GM19043 (cell line): ENCODE measurements at regions not wholly inside any gene's neighbourhood (a gene's known extent, or its start where the extent isn't known, plus 50 kb on each side); places are given as distances from the start of the nearest gene placed in this dataset.
"Not testable (repeated sequence)": the region's sequence is repeated elsewhere in the genome, so short reads cannot be mapped to it uniquely, and the experiment has no call there.

Experiments used
- ATAC-seq: cut with Tn5 transposase; IDR thresholded peaks from one replicate; pipeline ENCODE4 v1.9.1; 2021; ENCODE audit warnings: low read depth; ENCODE audit not compliant: unreplicated experiment

DNA sequence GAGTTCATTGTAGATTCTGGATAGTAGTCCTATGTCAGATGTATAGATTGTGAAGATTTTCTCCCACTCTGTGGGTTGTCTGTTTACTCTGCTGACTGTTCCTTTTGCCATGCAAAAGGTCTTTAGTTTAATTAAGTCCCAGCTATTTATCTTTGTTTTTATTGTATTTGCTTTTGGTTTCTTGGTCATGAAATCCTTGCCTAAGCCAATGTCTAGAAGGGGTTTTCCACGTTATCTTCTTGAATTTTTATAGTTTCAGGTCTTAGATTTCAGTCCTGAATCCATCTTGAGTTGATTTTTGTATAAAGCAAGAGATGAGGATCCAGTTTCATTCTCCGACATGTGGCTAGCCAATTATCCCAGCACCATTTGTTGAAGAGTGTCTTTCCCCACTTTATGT, 262.1 kb upstream of the TMC3 start:
- ATAC-seq = not testable (repeated sequence)

DNA sequence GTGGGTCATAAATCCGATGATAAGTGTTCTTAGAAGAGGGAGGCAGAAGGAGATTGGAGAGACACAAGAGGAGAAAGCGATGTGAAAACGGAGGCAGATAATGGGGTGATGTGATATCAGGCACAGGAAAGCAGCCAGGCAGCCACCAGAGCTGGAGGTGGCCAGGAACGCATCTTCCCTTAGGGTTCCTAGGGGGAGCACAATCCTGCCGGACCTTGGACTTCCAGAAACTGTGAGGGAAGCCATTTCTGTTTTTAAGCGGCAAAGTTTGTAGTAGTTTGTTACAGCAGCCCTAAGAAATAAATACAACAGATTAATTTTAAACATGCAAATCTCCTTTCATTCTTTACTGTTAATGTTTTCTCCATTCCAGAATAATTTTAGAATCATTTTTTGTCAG, 259.9 kb upstream of the TMC3 start:
- ATAC-seq = no peak

DNA sequence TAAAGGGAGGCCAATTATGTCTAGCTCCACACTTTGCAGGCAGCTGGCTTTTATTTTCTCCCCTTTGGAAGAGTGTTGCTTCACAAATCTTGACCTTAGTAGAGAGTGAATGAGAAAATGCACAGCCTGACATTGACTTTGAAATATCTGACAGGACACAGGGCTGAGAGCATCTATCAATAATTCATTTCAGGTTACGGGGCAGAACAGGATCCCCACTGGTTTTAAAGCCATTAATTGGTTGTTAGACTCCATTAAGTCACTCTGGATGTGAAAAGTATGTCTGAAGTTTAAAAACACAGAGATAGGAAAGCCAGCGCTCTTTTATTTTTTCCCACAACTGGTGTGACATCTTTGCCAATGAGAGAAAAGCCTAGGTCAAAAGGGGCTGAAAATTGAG, 251.9 kb upstream of the TMC3 start:
- no peak for ATAC-seq

DNA sequence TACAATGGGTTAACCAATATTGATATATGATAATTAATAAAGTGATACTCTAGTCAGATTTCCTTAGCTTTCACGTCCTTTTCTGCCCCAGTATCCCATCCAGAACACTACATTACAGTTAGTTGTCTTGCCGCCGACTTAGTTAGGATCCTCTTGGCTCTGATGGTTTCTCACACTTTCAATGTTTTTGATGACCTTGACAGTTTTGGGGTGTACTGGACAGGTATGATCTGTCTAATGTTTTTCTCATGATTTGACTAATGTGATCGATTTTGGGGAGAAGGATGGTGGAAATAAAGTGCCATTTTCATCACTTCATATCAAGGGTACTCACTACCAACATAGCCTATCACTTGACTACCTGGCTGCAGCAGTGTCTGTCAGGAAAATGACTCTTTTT, 245.0 kb upstream of the TMC3 start:
- ATAC-seq = no peak

DNA sequence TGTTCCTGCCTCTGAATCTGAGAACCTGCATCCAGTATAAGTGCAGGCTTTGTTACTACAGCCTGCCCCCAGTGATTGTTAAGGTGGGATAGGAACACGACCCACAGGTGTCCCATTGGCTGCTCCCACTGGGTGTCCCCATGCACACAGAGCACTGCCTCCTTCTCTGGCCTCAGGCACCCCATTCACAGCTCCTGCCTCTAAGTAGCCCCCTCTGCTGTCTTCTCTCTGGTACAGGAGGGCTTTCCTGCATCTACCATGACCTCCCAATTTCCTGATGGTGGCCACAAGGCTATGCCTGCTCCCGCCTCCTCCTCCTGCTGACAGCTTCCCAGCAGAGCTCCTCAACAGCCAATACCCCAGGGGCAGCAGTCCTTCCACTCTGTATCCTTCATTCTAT, 238.6 kb upstream of the TMC3 start:
- no peak for ATAC-seq

DNA sequence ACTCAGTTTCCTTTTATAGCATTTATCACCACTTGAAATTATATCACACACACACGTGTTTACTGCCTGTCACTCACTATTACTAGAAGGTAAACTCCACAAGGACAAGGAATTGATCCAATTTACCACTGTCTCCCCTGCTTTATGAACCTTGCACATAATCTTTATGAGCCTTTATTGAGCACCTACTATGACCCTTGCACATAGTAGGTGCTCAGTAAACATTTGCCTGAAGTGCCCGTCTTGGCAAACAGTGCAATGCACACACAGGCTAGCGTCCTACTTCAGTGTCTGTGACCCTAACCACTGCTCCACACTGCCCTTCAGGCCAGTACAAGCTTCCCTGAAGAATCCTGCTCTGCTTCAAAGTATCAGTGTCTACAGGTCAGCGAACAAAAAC, 237.7 kb upstream of the TMC3 start:
- ATAC-seq = no peak

DNA sequence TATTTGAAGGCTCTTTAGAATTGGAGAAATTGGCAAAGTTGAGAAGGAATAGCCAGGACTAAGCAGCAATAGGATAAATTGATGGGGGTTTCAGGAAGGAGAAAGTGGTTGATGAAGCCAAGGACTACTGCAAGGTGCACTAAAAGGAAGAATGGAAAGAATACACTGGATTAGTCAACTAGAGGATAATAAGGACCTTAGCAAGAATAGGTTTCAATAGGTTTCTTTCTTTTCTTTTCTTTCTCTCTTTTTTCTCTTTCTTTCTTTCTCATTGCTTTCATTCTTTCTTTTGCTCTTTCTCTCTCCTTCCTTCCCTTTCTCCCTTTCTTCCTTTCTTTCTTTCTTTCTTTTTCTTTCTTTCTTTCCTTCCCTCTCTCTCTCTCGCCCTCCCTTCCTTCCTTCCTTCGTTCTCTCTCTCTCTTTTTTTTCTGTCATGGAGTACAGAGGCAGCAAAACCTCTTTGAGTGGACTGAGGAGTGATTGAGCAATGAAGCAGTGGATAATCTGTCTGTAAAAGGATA, 234.4 kb upstream of the TMC3 start:
- ATAC-seq = no peak

DNA sequence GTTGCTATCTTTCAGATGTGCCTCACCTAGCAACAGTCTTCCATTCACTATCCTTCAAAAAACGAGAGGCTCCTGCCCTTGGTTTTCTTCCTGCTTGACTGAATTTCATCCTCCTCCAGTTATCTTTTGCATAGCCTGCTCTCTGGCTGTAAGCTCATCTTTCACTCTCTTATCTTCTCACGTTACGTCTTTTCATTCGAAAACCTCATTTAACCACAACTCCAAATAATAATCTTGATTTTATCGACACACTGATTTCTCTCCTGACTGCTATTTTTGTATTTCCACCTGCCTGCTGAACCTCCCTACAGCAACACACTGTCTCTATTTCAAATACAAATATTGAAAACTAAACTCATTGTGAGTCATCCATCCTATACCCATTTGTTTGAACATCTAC, 230.7 kb upstream of the TMC3 start:
- ATAC-seq = no peak

DNA sequence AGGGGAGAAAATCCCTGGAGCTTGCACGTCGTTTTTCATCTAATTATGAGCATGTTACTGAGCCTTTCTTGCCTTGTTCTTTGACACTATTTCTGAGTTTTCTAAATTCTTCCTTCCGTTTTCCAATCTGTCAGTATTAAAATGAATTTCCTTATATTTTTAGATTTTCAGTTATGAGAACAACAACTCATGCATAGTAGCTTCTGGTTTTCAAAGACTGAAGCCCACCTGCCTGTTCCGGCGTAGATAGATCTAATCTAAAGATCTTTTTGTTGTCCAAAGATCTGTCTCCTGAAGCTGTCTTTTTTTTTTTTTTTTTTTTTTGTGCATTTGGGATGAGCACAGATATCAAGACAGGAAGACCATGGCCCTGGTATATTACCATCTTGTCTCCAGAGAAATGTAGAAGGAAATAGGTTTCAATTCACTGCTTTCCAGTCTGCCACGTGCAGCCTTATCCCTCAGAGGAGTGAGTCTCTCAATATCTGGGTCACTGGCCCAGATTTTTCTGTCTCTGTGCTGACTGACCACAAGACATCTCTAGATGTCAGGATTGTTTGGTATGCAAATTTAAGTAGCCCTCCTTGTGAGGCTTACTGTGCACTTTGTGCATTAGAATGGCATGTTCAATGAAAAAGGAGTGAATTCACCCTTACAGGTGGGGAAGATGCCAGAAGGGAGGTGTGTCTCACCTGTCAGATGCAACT, 222.3 kb upstream of the TMC3 start:
- no peak for ATAC-seq

DNA sequence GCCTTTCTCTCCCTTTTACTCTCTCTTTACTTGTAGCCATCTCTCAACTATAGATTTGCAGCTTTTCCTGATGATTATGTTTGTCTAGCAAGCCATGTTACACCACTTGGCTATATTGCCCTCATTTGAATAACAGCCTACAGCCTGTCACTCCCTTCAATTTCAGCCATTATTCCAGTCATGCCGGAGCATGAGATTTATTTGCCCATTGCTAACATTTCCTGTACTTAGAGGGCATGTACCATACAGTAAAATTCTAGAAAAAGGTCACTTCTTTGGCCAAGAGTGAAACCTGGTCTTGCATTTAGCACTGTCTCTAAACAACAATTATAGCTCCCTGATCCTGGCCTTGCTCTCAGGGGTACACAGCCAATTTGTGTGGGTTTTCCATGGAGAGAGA, 221.7 kb upstream of the TMC3 start:
- no peak for ATAC-seq

DNA sequence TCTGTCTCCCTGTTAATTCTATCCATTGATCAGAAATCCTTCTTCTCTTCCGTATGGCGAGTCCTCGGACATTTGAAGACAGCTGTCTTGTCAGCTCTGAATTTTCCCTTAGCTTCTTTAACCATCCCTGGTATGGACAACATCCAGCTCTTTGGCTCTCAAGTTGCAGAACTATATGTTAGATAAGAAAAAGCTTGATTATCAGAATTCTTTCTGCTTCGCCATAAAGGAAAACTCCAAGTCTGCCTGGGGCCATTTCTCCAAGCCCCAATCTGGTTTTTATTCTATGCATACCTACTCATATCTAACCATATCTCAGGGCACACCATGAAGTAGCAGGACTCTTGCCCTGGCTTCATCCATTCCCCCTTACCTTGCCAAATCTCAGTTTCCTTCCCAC, 215.7 kb upstream of the TMC3 start:
- no peak for ATAC-seq

DNA sequence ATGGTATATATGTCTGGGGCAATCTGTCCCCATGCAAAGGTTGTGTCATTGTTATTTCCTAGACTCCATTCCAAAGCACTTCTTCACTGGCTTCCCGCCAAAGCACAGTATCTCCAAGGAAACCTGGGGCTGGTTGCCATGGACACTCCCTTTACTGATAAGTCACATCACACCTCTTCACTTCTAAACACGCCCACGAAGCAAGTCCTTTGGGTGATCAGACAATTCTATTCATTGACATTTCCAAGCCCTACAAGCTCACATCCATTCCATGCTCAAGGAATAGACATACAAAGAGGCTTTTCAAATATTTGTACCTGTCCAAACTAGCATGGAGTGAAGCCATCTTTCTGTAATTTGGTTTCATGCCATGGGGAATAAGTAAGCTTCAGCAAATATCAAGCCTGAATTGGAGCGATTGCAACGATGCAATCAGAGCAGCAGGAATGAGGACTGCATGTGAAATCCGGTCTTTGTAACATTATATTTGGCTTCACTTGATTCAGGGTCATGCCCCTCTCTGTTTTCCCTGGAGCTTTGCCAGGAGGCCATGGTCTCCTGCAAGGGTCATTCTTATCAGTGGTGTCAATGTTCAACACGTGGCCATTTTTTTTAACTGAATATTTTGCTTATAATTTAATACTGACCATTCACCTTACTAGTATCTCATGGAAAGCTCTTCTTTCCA, 201.6 kb upstream of the TMC3 start:
- ATAC-seq = no peak

DNA sequence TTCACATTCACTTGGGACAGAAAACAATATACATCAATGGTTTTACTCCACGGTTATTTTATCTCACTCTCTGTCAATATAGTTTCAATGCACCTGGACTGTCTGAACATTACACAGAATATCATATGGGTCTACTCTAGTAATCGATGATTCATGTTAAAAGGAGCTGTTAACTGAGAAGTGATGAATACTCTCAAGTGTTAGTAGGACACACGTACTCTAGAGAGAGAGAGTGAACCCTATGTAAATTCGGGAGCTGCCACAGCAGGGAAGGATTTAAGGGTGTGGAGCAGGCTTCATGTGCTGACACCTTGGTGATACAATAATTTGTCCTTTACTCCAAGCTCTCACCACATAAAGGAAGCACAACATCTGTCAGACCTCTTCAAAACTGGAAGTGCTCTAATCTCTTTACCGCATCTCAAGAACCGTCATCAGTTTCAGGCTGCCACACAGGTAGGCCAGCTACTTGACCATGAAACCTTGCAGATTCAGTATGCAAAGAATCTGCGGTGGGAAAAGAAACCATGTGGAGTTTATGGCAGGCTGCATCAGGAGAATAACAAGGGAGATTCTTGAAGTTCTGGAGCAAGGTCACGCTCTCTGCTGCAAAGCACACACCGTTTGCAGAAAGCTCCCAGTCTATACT, 199.2 kb upstream of the TMC3 start:
- ATAC-seq = no peak

DNA sequence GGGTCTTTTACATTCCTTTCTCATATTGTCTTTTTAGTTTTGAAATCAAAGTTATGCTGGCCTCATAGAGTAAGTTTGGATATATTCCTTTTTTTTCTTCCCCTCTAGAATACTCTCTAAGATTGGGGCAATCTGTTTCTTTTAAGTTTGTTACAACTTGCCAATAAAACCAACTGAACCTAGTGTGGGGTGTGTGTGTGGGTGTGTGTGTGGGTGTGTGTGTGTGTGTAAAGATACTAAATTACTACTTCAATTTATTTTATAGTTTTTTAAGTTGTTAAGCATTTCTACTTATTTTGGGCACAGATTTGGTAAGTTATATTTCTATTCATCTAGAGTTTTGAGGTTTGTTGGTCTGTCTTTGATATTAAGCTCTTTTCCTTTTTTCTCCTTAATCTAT, 198.2 kb upstream of the TMC3 start:
- no peak for ATAC-seq

DNA sequence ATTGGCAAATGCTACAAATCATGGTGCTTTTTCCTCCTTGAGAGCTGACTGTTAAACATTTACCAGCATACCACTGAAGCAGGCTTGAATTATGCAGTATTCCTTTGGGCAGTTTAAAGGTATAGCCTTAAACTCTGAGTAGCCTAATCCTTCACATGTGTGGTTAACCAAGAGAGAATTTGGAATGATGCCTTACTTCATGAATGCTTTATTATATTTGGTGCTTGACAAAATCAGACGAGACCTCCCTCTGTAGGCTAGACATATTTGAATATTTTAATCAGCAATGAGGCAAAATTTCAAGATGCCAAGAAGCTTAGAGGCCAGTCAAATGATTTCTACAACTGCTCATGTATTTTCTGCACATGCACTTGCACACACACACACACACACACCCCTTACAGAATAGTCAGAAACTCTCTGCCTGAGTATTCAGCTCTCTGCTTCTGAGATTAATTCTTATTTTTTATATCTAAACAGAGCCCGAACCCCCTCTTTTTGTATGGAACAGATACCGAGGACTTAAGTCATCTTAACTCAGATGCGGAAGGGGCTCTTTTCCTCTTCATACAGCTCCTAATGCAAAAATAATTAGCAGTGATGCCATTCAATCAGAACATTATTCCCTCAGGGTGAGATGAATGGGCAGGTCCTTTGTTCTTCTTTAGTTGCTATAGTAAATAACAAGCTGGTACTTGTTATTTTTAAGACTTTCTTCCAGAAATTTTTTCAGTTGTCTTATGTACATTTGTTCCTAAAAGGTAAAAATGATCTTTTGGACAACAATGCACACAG, 195.5 kb upstream of the TMC3 start:
- ATAC-seq = no peak

DNA sequence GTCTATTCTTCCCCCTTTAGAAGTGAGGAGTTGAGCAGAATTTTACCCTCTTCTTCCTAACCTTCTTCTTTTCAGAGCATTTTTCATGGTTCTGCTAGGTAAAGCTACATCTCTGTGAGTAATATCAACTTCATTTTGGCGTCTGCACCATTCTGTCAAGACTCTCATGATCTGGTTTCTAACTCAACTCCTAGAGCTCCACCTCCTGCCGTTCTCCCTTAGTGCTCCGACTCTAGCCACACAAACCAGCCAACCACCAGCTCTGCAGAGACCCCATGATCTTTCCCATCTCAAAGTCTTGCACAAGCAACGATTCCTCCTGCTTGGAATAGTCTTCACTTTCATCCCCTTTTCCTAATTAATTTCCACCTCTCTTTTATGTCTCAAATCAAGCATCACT, 193.9 kb upstream of the TMC3 start:
- no peak for ATAC-seq

DNA sequence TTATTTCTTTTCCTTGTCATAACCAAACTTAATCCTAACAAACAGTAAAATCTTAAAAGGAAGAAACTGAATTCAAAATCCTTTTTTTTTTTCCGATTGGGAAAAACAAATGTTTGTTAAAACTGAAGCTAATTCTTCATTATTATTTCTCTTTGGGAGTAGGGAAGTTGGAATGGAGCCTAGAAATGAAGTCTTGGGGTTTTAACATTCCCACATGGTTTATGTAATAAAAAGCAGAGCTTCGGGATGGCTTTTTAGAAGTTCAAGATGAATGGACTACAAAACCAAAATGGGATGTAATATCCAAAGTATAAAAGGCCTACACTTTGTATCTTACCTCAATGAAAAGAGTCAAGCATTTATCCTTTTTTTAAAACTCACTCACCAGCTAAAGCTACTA, 189.0 kb upstream of the TMC3 start:
- ATAC-seq = no peak

DNA sequence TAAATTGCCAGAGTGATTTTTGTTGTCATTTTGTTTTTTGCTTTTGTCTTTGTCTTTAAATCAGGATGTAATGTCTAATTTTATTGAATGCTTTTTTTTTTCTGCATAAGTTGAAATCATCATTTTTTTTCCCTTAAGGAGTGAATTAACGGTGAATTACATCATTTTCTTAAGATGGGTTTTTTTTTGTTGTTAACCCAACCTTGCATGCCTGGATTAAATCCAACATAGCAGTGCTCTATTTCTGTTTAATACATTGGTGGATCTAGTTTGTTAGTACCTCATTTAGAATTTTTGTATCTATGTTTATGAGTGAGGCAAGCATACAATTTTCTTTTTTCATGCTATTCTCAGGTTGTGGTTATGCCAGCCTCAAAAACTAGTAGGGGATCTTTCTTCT, 186.4 kb upstream of the TMC3 start:
- ATAC-seq = no peak

DNA sequence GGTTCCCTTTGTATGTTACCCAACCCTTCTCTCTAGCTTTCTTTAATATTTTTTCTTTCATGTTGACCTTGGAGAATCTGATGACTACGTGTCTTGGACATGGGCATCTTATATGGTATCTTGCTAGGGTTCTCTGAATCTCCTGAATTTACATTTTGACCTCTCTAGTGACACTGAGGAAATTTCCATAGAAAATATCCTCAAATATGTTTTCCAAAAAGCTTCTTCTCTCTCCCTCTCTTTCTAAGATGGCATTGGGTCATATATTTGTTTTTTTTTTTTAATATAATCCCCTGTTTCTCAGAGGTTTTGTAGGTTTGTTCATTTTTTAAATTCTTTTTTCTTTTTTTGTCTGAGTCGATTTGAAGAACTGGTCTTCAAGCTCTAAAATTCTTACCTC, 184.0 kb upstream of the TMC3 start:
- no peak for ATAC-seq

DNA sequence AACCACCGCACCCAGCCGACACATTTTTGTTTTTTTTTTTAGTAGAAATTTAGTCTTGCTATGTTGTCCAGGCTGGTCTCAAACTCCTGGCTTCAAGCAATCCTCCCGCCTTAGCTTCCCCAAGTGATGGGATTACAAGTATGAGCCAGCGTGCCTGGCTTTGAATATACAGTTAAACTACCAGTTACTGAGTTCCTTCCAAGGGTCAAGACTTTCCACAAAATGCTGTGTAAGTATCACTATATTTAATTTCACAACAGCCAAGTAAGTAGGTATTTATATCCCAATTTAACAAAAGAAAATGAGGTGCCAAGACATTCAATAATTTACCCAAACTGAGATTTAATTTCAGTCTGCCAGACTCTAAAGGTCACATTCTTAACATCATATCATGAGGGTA, 181.3 kb upstream of the TMC3 start:
- no peak for ATAC-seq
